CD4-positive, CD25-positive, alpha-beta regulatory T cell (primary cell): ENCODE measurements at regions not wholly inside any gene's neighbourhood (a gene's known extent, or its start where the extent isn't known, plus 50 kb on each side); places are given as distances from the start of the nearest gene placed in this dataset.
A peak's percentile ranks its signal among the peaks of the same experiment; 100 is the strongest.

Experiments used
- ATAC-seq, 2 donors: fragments of 150-1000 bp; cut with Tn5 transposase; one replicate each; pipeline ENCODE4 v1.10.0; 2021; ENCODE audit warnings: low read depth in 2 of 2, moderate number of reproducible peaks in 2 of 2, moderate library complexity in 1 of 2
- DNase-seq, 3 donors: peaks; one replicate each; pipeline versions ENCODE4 v3.0.0 to v3.0.0-alpha.2; 2012 to 2022; ENCODE audit warnings: mixed read lengths in 1 of 3
- H3K27ac ChIP-seq: one replicate; pipeline ENCODE4 v1.7.0; 2013; ENCODE audit warnings: mild to moderate bottlenecking, low read length; ENCODE audit not compliant: insufficient read depth, poor library complexity, severe bottlenecking
- H3K27me3 ChIP-seq: one replicate; pipeline ENCODE4 v1.7.0; 2013; ENCODE audit warnings: low read length; ENCODE audit not compliant: control insufficient read depth, insufficient read depth
- H3K36me3 ChIP-seq: one replicate; pipeline ENCODE4 v1.7.0; 2013; ENCODE audit warnings: mild to moderate bottlenecking, low read length, moderate library complexity; ENCODE audit not compliant: control insufficient read depth, insufficient read depth
- H3K4me1 ChIP-seq: 2 replicates; pipeline ENCODE4 v1.7.0; 2013; ENCODE audit warnings: mild to moderate bottlenecking, low read length; ENCODE audit not compliant: insufficient read depth, control insufficient read depth, poor library complexity, severe bottlenecking
- H3K4me3 ChIP-seq: one replicate; pipeline ENCODE4 v1.7.0; 2013; ENCODE audit warnings: low read depth, mild to moderate bottlenecking, low read length, moderate library complexity
- H3K9me3 ChIP-seq, 2 experiments: 1 replicate in 1 of 2; 2 replicates in 1 of 2; pipeline ENCODE4 v1.7.0; 2013; ENCODE audit warnings: low read length in 2 of 2, mild to moderate bottlenecking in 1 of 2, moderate library complexity in 1 of 2; ENCODE audit not compliant: control insufficient read depth in 2 of 2
- H3K27ac Mint-ChIP-seq, 3 donors: one replicate each; pipeline ENCODE4 v1.8.0; 2020 to 2022; ENCODE audit warnings: mild to moderate bottlenecking in 3 of 3, mixed read lengths in 3 of 3, moderate library complexity in 2 of 3
- H3K27me3 Mint-ChIP-seq: one replicate; pipeline ENCODE4 v1.8.0; 2022; ENCODE audit warnings: mild to moderate bottlenecking, mixed read lengths
- H3K36me3 Mint-ChIP-seq: one replicate; pipeline ENCODE4 v1.8.0; 2020; ENCODE audit warnings: mixed read lengths
- H3K4me1 Mint-ChIP-seq, 4 donors: one replicate each; pipeline ENCODE4 v1.8.0; 2020 to 2022; ENCODE audit warnings: mixed read lengths in 4 of 4, mild to moderate bottlenecking in 1 of 4
- H3K4me3 Mint-ChIP-seq, 4 donors: one replicate each; pipeline ENCODE4 v1.8.0; 2020 to 2022; ENCODE audit warnings: mild to moderate bottlenecking in 4 of 4, mixed read lengths in 4 of 4, moderate library complexity in 3 of 4
- H3K9me3 Mint-ChIP-seq, 7 donors: one replicate each; pipeline ENCODE4 v1.8.0; 2020 to 2022; ENCODE audit warnings: mixed read lengths in 7 of 7, mild to moderate bottlenecking in 3 of 7, moderate library complexity in 2 of 7

- no peak overlapping the region for H3K4me3 Mint-ChIP-seq
Measured at GRCh38 chr3:167958141-167958540, 137.6 kb downstream of the GOLIM4 start.

GRCh38 chr3:167952969-167953368 is 142.8 kb downstream of the GOLIM4 start:
- no peaks in the 10 kb centered on the region for H3K27me3 ChIP-seq
- no peaks in the 10 kb centered on the region for H3K4me1 ChIP-seq
- no peaks in the 10 kb centered on the region for H3K36me3 Mint-ChIP-seq
- ATAC-seq (no peak), DNase-seq (no peak)
- H3K27ac Mint-ChIP-seq: no peak overlapping the region
- no peaks in the 10 kb centered on the region for H3K36me3 ChIP-seq
- H3K4me3 ChIP-seq: no peak overlapping the region
- no peak overlapping the region for H3K4me3 Mint-ChIP-seq
- no peaks in the 10 kb centered on the region for H3K27me3 Mint-ChIP-seq
- H3K9me3 ChIP-seq: no peaks in the 10 kb centered on the region
- H3K4me1 Mint-ChIP-seq: no peaks in the 10 kb centered on the region
- H3K27ac ChIP-seq: no peak overlapping the region
- H3K9me3 Mint-ChIP-seq: peaks cover 0 to 3% (median 1%) of the 10 kb centered on the region in 7 donors

More at GRCh38 chr3:167958141-167958540, 137.6 kb downstream of the GOLIM4 start:
- no peaks in the 10 kb centered on the region for H3K36me3 ChIP-seq
- DNase-seq (no peak), ATAC-seq (no peak)
- Mint-ChIP-seq H3K4me1 (no peaks in the 10 kb centered on the region), H3K36me3 (no peaks in the 10 kb centered on the region), H3K27me3 (no peaks in the 10 kb centered on the region), H3K27ac (no peak overlapping the region), H3K9me3 (peaks cover 0 to 4% (median 2%) of the 10 kb centered on the region in 7 donors)
- no peaks in the 10 kb centered on the region for H3K4me1 ChIP-seq
- H3K27ac ChIP-seq: no peak overlapping the region
- H3K4me3 ChIP-seq: no peak overlapping the region
- no peaks in the 10 kb centered on the region for H3K9me3 ChIP-seq
- no peaks in the 10 kb centered on the region for H3K27me3 ChIP-seq

- H3K27ac ChIP-seq: no peak overlapping the region
- no peak overlapping the region for H3K4me3 ChIP-seq
- no peaks in the 10 kb centered on the region for H3K27me3 Mint-ChIP-seq
- H3K4me3 Mint-ChIP-seq: no peak overlapping the region
- ATAC-seq: no peak
- peaks cover 0 to 5% (median 0%) of the 10 kb centered on the region in 7 donors for H3K9me3 Mint-ChIP-seq
- no peak overlapping the region for H3K27ac Mint-ChIP-seq
- H3K4me1 ChIP-seq: no peaks in the 10 kb centered on the region
- no peaks in the 10 kb centered on the region for H3K4me1 Mint-ChIP-seq
- H3K27me3 ChIP-seq: no peaks in the 10 kb centered on the region
- no peaks in the 10 kb centered on the region for H3K9me3 ChIP-seq
- H3K36me3 ChIP-seq: no peaks in the 10 kb centered on the region
- H3K36me3 Mint-ChIP-seq: no peaks in the 10 kb centered on the region
- no peak for DNase-seq
Measured at GRCh38 chr3:167950212-167950611, 145.5 kb downstream of the GOLIM4 start.

- no peaks in the 10 kb centered on the region for H3K27me3 ChIP-seq
- Mint-ChIP-seq H3K27ac (no peak overlapping the region), H3K9me3 (peaks cover 0 to 3% (median 0%) of the 10 kb centered on the region in 7 donors), H3K36me3 (no peaks in the 10 kb centered on the region), H3K27me3 (no peaks in the 10 kb centered on the region), H3K4me1 (no peaks in the 10 kb centered on the region), H3K4me3 (peak overlapping the region in 1 of 4 donors; percentile 32)
- no peak overlapping the region for H3K4me3 ChIP-seq
- H3K36me3 ChIP-seq: no peaks in the 10 kb centered on the region
- H3K4me1 ChIP-seq: no peaks in the 10 kb centered on the region
- ATAC-seq: no peak
- DNase-seq: no peak
- H3K27ac ChIP-seq: no peak overlapping the region
- H3K9me3 ChIP-seq: no peaks in the 10 kb centered on the region
Measured at GRCh38 chr3:167941234-167941995, 154.3 kb downstream of the GOLIM4 start.

GRCh38 chr3:167940241-167940640 is 155.5 kb downstream of the GOLIM4 start:
- H3K9me3 ChIP-seq: no peaks in the 10 kb centered on the region
- no peak overlapping the region for H3K4me3 ChIP-seq
- no peaks in the 10 kb centered on the region for H3K4me1 Mint-ChIP-seq
- ATAC-seq (no peak), DNase-seq (no peak)
- H3K4me1 ChIP-seq: no peaks in the 10 kb centered on the region
- no peaks in the 10 kb centered on the region for H3K36me3 Mint-ChIP-seq
- no peaks in the 10 kb centered on the region for H3K27me3 Mint-ChIP-seq
- no peak overlapping the region for H3K27ac Mint-ChIP-seq
- no peak overlapping the region for H3K27ac ChIP-seq
- peaks cover 0 to 3% (median 0%) of the 10 kb centered on the region in 7 donors for H3K9me3 Mint-ChIP-seq
- no peaks in the 10 kb centered on the region for H3K36me3 ChIP-seq
- H3K4me3 Mint-ChIP-seq: no peak overlapping the region
- H3K27me3 ChIP-seq: no peaks in the 10 kb centered on the region

GRCh38 chr3:167938516-167938915 is 157.2 kb downstream of the GOLIM4 start:
- no peak overlapping the region for H3K27ac ChIP-seq
- no peaks in the 10 kb centered on the region for H3K36me3 Mint-ChIP-seq
- ATAC-seq: no peak
- no peak overlapping the region for H3K4me3 ChIP-seq
- no peak overlapping the region for H3K4me3 Mint-ChIP-seq
- peaks cover 0 to 2% (median 0%) of the 10 kb centered on the region in 7 donors for H3K9me3 Mint-ChIP-seq
- H3K27ac Mint-ChIP-seq: no peak overlapping the region
- no peaks in the 10 kb centered on the region for H3K36me3 ChIP-seq
- H3K27me3 ChIP-seq: no peaks in the 10 kb centered on the region
- H3K4me1 ChIP-seq: no peaks in the 10 kb centered on the region
- H3K4me1 Mint-ChIP-seq: no peaks in the 10 kb centered on the region
- no peaks in the 10 kb centered on the region for H3K9me3 ChIP-seq
- DNase-seq: no peak
- no peaks in the 10 kb centered on the region for H3K27me3 Mint-ChIP-seq

GRCh38 chr3:167936019-167936418 is 159.7 kb downstream of the GOLIM4 start:
- no peaks in the 10 kb centered on the region for H3K4me1 ChIP-seq
- no peaks in the 10 kb centered on the region for H3K27me3 ChIP-seq
- Mint-ChIP-seq H3K4me3 (no peak overlapping the region), H3K4me1 (no peaks in the 10 kb centered on the region), H3K27ac (no peak overlapping the region), H3K27me3 (no peaks in the 10 kb centered on the region), H3K9me3 (no peaks in the 10 kb centered on the region), H3K36me3 (no peaks in the 10 kb centered on the region)
- H3K9me3 ChIP-seq: no peaks in the 10 kb centered on the region
- no peak overlapping the region for H3K27ac ChIP-seq
- no peak for DNase-seq
- no peak overlapping the region for H3K4me3 ChIP-seq
- H3K36me3 ChIP-seq: no peaks in the 10 kb centered on the region
- no peak for ATAC-seq

- Histone ChIP-seq H3K4me1 (no peaks in the 10 kb centered on the region), H3K27ac (no peak overlapping the region), H3K4me3 (no peak overlapping the region), H3K36me3 (no peaks in the 10 kb centered on the region), H3K27me3 (no peaks in the 10 kb centered on the region), H3K9me3 (no peaks in the 10 kb centered on the region)
- DNase-seq: no peak
- Mint-ChIP-seq H3K36me3 (no peaks in the 10 kb centered on the region), H3K4me1 (no peaks in the 10 kb centered on the region), H3K9me3 (peaks cover 0 to 1% (median 0%) of the 10 kb centered on the region in 7 donors), H3K4me3 (no peak overlapping the region), H3K27ac (no peak overlapping the region), H3K27me3 (no peaks in the 10 kb centered on the region)
- ATAC-seq: no peak
Measured at GRCh38 chr3:167930453-167930852, 165.3 kb downstream of the GOLIM4 start.
